T-helper 1 cell treated with Interleukin-12 subunit alpha and Interleukin-12 subunit beta and Interleukin-4 antibody, amounts not matched to agents 30 ng/mL and 1 ng/mL, for 36 hours (primary cell): ENCODE measurements at regions not wholly inside any gene's neighbourhood (a gene's known extent, or its start where the extent isn't known, plus 50 kb on each side); places are given as distances from the start of the nearest gene placed in this dataset.

ENCODE experiments used
- intact Hi-C: fragments of 100-400 bp; cut with micrococcal nuclease; formaldehyde crosslinking; loops from one replicate; pipeline ENCODE4 v1.15.1; 2024

DNA sequence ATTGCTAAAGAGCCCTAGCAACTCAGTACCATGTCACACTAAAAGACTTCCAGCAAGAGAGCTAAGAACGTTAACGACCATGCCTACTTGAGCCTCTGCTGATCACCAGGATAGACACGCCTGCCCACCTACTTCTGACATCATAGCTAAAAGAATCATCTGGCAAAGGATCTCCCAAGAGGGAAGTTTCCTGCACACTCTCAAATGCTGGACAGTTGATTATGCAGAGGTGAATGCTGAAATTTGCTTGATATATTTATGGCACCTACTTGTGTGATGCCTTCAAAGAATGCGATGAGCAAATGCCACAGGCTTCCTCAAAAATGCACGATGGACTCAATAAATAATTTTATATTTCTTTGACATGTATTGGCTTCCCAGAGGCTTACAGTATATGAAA, 113.6 kb downstream of the GALC start:
- intact Hi-C loops: no loop called here

DNA sequence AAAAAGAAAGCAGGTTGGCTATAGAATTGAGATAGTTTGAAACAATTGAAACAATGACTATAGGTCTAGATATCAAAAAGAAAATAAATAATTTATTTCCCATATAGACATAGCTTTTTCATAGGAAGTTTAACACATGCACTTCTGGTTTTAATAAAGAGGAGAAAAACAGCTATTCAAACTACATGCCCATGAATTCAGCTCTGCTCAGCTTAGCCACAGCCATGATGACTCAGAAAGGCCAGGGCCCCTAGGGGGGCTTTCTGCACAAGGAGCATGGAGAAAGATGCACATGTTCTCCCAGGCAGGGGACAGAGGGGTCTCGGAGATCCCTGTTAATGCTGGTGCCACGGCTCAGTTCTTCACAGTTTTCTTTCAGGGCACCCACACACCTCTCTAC, 114.0 kb downstream of the GALC start:
- intact Hi-C loops: no loop called here

DNA sequence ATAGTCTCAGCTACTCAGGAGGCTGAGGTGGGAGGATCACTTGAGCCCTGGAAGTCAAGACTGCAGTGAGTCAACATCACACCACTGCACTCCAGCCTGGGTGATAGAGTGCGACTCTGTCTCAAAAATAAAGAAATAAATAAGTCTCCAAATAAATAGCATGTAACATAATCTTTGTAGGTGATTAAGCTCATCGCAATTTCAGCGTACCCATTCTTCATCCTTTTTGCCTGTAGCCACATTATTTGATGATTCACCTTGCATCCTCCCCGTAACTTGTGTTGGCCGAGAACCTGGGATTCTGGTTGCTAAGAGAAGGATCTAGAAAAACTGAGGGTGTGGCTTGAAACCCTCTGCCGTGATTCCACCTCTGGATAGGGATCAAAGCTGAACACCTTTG, 115.1 kb downstream of the GALC start:
- intact Hi-C loops: no loop called here

GRCh38 chr14:87874676-87875075, 118.3 kb downstream of the GALC start:
- intact Hi-C loops: no loop called here

GRCh38 chr14:87873741-87874140, 119.2 kb downstream of the GALC start:
- intact Hi-C loops: no loop called here

- intact Hi-C loops: no loop called here
These were observed 123.1 kb downstream of the GALC start for GRCh38 chr14:87869619-87870583.

DNA sequence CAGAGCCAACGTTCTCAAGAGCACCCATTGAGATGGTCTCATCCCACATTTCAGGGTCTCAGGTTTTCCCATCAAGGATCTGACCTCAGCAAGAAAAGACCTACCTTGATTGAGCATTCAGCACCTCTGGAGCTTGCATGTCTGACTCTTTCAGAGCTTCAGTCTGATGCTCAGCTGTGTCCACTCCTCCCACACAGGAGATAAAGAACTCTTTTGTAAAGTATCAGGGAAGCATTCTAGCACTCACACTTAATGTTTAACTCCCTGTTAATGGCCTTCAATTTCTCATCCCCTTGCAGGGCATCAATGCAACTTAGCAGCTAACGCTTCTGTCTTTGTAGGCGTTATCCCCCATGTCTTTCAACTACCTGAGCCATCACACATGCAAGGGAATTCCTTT, 124.1 kb downstream of the GALC start:
- intact Hi-C loops: no loop called here

DNA sequence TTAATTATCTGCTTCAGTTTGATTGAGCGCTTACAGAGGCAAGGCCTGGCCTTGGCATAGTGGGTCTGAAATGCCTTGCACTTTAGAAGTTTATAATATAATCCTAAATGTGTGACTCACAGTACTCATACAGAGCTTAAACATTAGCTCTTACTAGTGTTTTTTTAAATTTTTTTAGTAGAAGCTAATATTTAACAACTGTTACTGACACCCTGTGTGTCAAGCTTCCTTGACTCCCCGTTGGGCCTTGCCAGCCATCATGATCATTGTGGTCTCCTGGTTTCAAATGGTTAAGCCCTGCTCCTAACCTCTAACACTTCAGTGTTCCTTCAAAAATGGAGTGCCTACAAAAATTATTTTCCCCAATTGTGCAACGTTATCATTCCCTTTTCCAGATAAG, 126.9 kb downstream of the GALC start:
- intact Hi-C loops: no loop called here

- intact Hi-C loops: no loop called here
These were observed 128.4 kb downstream of the GALC start for GRCh38 chr14:87864356-87865270.

DNA sequence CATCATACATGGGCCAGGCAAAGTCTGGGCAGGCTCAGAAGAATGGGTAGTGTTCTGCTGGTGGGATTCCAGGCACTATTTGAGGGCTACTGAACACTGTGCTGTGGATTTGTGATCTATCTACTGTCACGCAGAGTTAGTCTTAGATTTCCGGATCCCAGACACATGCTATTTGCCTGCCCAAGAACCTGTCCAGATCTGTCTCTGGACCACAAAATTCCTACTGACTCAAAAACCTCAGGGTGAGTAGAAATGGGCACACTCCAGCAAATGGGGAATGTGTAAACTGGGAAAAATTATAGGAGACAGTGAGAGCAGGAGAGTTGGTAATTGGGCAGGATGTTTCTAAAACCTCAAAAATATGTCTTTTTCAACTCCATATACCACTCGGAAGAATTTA, 129.9 kb downstream of the GALC start:
- intact Hi-C loops: no loop called here

DNA sequence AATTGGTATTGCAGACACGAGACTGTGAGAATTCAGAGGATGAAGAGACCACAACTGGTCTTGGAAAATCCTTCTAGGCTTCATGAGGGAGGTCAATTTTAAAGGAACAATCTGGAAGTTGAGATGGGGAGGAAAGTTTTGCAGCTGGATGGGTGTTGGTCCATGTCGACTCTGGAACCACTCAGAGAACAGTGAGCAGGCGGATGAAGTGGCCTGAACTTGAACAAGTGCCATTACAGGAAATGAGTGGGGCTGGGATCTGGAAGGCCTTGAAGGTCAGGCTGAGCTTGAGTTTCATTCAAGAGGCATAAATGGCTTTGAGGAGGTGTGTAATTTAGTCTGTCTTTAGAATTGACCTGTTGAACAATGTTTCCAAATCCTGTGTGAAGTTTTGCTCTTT, 140.9 kb downstream of the GALC start:
- intact Hi-C loops: no loop called here

DNA sequence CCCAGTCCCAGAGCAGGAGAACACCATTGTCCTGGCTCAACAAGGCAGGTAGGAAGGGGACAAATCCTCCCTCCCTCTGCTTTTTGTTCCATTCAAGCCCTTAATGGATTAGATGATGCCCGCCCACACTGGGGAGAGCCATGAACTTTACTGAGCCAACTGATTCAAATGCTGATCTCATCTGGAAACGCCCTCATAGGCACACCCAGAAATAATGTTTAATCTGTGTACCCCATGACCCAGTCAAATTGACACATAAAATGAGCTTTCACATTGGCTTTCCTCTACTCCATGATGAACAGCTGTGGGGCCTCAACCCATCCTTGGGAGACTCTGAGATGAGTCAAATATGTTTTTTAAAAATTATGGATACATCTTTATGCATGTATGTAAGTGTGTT, 141.8 kb downstream of the GALC start:
- intact Hi-C loops: no loop called here

GRCh38 chr14:87847216-87847755, 145.7 kb downstream of the GALC start:
- intact Hi-C loops: no loop called here

GRCh38 chr14:87840906-87841305, 152.1 kb downstream of the GALC start:
- intact Hi-C loops: no loop called here

DNA sequence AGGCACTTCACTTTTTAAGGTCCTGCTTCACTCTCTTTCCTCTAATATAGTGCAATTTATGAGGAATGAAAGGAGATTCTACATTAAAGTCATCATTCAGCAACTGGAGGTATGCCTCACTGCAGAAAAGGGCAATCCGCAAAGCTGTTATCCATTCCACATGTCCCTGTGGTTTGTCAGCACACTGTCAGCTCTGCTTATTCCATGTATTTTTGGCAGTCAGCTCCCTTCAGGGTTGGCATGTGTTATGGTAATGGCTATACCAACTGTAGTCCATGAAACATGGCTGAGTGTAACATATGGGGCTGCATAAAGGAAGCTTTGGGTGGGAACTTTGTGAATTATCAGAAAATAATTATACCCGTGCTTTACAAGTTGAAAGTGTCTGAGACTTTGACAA, 154.1 kb downstream of the GALC start:
- intact Hi-C loops: no loop called here

GRCh38 chr14:87837296-87837695, 155.7 kb downstream of the GALC start:
- intact Hi-C loops: no loop called here

GRCh38 chr14:87834594-87834993, 158.4 kb downstream of the GALC start:
- intact Hi-C loops: no loop called here

DNA sequence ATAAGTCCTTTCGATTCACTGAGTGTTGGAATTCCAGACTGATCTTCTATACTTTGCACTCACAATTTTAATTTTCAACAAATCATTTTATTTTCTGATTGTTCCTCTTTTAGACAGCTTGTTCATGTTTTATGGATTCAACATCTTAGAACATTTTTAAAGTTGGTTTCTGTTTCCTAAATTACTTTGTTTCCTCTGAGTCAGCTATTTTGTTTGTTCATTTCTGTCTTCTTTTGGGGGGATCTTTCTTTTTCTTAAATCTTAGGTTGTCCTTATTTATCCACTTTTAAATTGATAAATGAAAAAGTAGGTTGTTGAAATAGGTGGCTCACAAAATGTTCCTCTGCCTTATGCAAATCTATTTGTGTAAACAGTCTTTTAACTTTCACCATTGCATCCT, 160.0 kb downstream of the GALC start:
- intact Hi-C loops: no loop called here

DNA sequence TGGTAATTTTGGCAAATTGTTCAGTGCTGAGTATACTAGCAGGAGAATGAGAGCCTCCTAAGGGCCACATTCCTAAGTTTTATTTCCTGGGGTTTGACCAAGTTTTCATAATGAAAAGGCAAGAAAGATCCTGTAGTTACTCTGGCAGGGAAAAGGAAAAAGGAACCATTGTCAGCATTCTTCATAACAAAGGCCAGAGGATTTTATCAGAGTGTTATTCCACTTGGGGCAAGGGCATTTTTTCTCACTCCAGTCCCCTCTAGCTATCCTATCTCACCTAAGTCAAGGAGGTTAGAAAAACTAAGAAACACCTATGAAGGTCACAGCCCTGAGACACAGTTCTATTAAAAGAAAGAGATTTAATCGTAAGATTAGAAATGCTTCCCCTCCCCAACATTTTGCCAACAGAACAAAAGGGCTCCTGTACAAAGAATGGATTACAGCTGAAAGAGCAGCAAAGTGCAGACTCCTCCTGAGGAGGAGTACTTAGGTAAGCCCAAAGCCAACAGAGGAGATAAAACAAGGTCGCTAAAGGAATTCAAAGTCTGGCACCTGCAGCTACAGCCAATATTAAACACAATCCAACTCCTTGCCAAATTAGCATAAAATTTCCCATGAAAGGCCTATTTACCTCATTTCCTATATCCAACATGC, 162.4 kb downstream of the GALC start:
- intact Hi-C loops: no loop called here

DNA sequence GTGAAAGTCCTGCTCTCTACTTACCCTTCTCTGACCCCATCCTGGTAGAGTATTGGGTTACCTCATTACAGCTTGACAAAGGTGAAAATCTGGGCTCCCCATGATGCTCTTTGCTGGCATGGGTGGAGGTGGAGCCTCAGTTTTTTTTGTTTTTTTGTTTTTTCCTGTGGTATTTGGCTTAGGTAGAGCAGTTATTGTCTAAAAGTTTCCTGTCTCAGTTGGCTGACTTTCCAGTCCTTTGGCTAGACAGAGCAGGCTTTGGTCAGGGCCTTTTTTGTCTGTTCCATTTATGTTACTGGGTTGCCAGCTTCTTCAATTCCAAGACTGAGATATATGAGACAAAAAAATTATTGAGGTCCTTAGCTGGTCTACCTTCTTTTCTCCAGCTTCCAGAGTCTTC, 163.4 kb downstream of the GALC start:
- intact Hi-C loops: no loop called here

GRCh38 chr14:87824266-87824665, 168.7 kb downstream of the GALC start:
- intact Hi-C loops: no loop called here
